Liver (tissue), 7 donors: ENCODE measurements at regions not wholly inside any gene's neighbourhood (a gene's known extent, or its start where the extent isn't known, plus 50 kb on each side); places are given as distances from the start of the nearest gene placed in this dataset.

Source experiments
- DNase-seq: peaks from one replicate; pipeline ENCODE4 v3.0.0-alpha.2; 2017; ENCODE audit warnings: low spot score
- H3K27ac ChIP-seq, 2 donors: one replicate each; pipeline ENCODE4 v1.7.0; 2013; ENCODE audit warnings: inconsistent platforms in 2 of 2, low read length in 2 of 2, control low read depth in 1 of 2, low read depth in 1 of 2, mild to moderate bottlenecking in 1 of 2
- H3K27me3 ChIP-seq, 4 donors: one replicate each; pipeline versions ENCODE4 v1.6.1 to v1.7.0; 2013; ENCODE audit warnings: low read length in 3 of 4, inconsistent platforms in 1 of 4, mild to moderate bottlenecking in 1 of 4, moderate library complexity in 1 of 4; ENCODE audit not compliant: control insufficient read depth in 4 of 4, insufficient read depth in 4 of 4
- H3K36me3 ChIP-seq, 4 donors: one replicate each; pipeline versions ENCODE4 v1.6.1 to v1.7.0; 2013; ENCODE audit warnings: low read length in 3 of 4, mild to moderate bottlenecking in 3 of 4, low read depth in 1 of 4, moderate library complexity in 1 of 4; ENCODE audit not compliant: control insufficient read depth in 4 of 4, insufficient read depth in 3 of 4
- H3K4me1 ChIP-seq, 4 donors: one replicate each; pipeline versions ENCODE4 v1.6.1 to v1.7.0; 2013; ENCODE audit warnings: low read length in 3 of 4, mild to moderate bottlenecking in 3 of 4, moderate library complexity in 1 of 4; ENCODE audit not compliant: control insufficient read depth in 4 of 4, insufficient read depth in 4 of 4
- H3K4me3 ChIP-seq, 3 donors: one replicate each; pipeline versions ENCODE4 v1.6.1 to v1.7.0; 2013; ENCODE audit warnings: low read length in 3 of 3, control low read depth in 1 of 3, low read depth in 1 of 3, mild to moderate bottlenecking in 1 of 3
- H3K9ac ChIP-seq, 2 donors: one replicate each; pipeline ENCODE4 v1.7.0; 2013; ENCODE audit warnings: low read length in 2 of 2, mild to moderate bottlenecking in 2 of 2, moderate library complexity in 2 of 2, control low read depth in 1 of 2, low read depth in 1 of 2
- H3K9me3 ChIP-seq, 4 donors: one replicate each; pipeline versions ENCODE4 v1.6.1 to v1.7.0; 2013; ENCODE audit warnings: low read length in 3 of 4; ENCODE audit not compliant: control insufficient read depth in 4 of 4
- EGR1 ChIP-seq, 2 donors: IDR thresholded peaks; 2 replicates each; pipeline ENCODE4 v1.6.1; 2016 to 2018; ENCODE audit warnings: antibody characterized with exemption in 2 of 2, low read depth in 2 of 2
- FOXA1 ChIP-seq: IDR thresholded peaks from 2 replicates; pipeline ENCODE4 v1.6.1; 2016; ENCODE audit warnings: antibody characterized with exemption
- FOXA2 ChIP-seq: IDR thresholded peaks from 2 replicates; pipeline ENCODE4 v1.6.1; 2016; ENCODE audit warnings: antibody characterized with exemption
- GABPA ChIP-seq, 2 donors: IDR thresholded peaks in 1 of 2; conservative IDR thresholded peaks in 1 of 2; 2 replicates each; pipeline ENCODE4 v1.6.1; 2016; ENCODE audit warnings: antibody characterized with exemption in 2 of 2, mild to moderate bottlenecking in 1 of 2, moderate library complexity in 1 of 2
- HNF4A ChIP-seq, 2 donors: conservative IDR thresholded peaks; 2 replicates each; pipeline ENCODE4 v1.6.1; 2016; ENCODE audit warnings: antibody characterized with exemption in 2 of 2, mild to moderate bottlenecking in 2 of 2
- HNF4G ChIP-seq: IDR thresholded peaks from 2 replicates; pipeline ENCODE4 v1.6.1; 2016; ENCODE audit warnings: antibody characterized with exemption
- JUND ChIP-seq, 2 donors: IDR thresholded peaks; 2 replicates each; pipeline ENCODE4 v1.6.1; 2016; ENCODE audit warnings: antibody characterized with exemption in 2 of 2
- NR2F2 ChIP-seq: IDR thresholded peaks from 2 replicates; pipeline ENCODE4 v1.6.1; 2016; ENCODE audit warnings: antibody characterized with exemption
- RAD21 ChIP-seq, 2 donors: IDR thresholded peaks; 2 replicates each; pipeline ENCODE4 v1.6.1; 2016; ENCODE audit warnings: antibody characterized with exemption in 2 of 2, mild to moderate bottlenecking in 2 of 2
- RXRA ChIP-seq, 2 donors: IDR thresholded peaks; 2 replicates each; pipeline ENCODE4 v1.6.1; 2017 to 2018; ENCODE audit warnings: antibody characterized with exemption in 2 of 2, mild to moderate bottlenecking in 1 of 2
- SP1 ChIP-seq: IDR thresholded peaks from 2 replicates; pipeline ENCODE4 v1.6.1; 2018; ENCODE audit warnings: antibody characterized with exemption, mild to moderate bottlenecking
- TAF1 ChIP-seq: conservative IDR thresholded peaks from 2 replicates; pipeline ENCODE4 v1.6.1; 2016; ENCODE audit warnings: antibody characterized with exemption, mild to moderate bottlenecking
- YY1 ChIP-seq: IDR thresholded peaks from 2 replicates; pipeline ENCODE4 v1.6.1; 2016; ENCODE audit warnings: antibody characterized with exemption, mild to moderate bottlenecking
- TF ChIP-seq, protein P1 (sequence below): IDR thresholded peaks from 2 replicates; pipeline ENCODE4 v1.6.1; 2016; ENCODE audit warnings: antibody characterized with exemption
- TF ChIP-seq, protein P2 (sequence below): fragments of 150-350 bp; IDR thresholded peaks from 2 replicates; pipeline ENCODE4 v1.5.1; 2017; ENCODE audit warnings: improper control_type of control experiment, low read depth, low read length; ENCODE audit not compliant: missing input control
- TF ChIP-seq, protein P3 (sequence below): IDR thresholded peaks from 2 replicates; pipeline ENCODE4 v1.6.1; 2016; ENCODE audit warnings: antibody characterized with exemption
- TF ChIP-seq, protein P4 (sequence below): IDR thresholded peaks from 2 replicates; pipeline ENCODE4 v1.6.1; 2016; ENCODE audit warnings: antibody characterized with exemption, mild to moderate bottlenecking
- TF ChIP-seq, protein P5 (sequence below): IDR thresholded peaks from 2 replicates; pipeline ENCODE4 v1.6.1; 2016; ENCODE audit warnings: antibody characterized with exemption
- donor health status: healthy.
- donor health status: healthy.
- donor health status: healthy.
- donor health status: healthy.

DNA sequence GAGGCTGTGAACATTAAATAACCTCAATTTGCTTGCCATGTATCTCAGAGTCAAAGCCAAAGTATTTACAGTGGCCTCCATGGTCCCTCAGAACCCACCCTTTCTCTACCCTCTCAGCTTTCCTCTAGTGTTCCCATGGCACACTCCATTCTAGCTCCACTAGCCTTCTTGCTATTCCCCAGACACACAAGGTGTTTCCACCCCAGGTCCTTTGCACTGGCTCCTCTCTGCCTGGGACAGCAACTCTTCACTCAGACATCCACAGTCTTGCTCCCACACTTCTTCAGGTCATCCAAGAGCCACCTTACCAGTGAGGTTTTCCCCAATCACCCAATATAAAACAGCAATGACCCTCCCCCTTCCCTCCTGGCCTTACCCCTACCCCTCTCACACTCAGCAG lies 56.5 kb upstream of the PLEKHG1 start:
- Histone ChIP-seq H3K36me3 (no peaks in the 10 kb centered on the region), H3K27ac (no peak overlapping the region), H3K4me3 (no peak overlapping the region), H3K9me3 (no peaks in the 10 kb centered on the region), H3K9ac (no peak overlapping the region), H3K4me1 (peaks cover 2 to 37% (median 25%) of the 10 kb centered on the region in 4 donors), H3K27me3 (no peaks in the 10 kb centered on the region)
- TF ChIP-seq JUND (IDR thresholded peaks at IDR 0.05) (no peak), TAF1 (no peak), RXRA (IDR thresholded peaks at IDR 0.05) (no peak), RAD21 (IDR thresholded peaks at IDR 0.05) (no peak), EGR1 (IDR thresholded peaks at IDR 0.05; ENCODE audit: low read depth in 2 of 2) (no peak), SP1 (no peak), YY1 (no peak), HNF4G (no peak), FOXA1 (no peak), FOXA2 (no peak), HNF4A (conservative IDR thresholded peaks at IDR 0.05) (no peak), GABPA (IDR thresholded peaks at IDR 0.05 in 1 of 2, conservative IDR thresholded peaks at IDR 0.05 in 1 of 2) (no peak), NR2F2 (no peak)
- TF ChIP-seq, protein P1, sequence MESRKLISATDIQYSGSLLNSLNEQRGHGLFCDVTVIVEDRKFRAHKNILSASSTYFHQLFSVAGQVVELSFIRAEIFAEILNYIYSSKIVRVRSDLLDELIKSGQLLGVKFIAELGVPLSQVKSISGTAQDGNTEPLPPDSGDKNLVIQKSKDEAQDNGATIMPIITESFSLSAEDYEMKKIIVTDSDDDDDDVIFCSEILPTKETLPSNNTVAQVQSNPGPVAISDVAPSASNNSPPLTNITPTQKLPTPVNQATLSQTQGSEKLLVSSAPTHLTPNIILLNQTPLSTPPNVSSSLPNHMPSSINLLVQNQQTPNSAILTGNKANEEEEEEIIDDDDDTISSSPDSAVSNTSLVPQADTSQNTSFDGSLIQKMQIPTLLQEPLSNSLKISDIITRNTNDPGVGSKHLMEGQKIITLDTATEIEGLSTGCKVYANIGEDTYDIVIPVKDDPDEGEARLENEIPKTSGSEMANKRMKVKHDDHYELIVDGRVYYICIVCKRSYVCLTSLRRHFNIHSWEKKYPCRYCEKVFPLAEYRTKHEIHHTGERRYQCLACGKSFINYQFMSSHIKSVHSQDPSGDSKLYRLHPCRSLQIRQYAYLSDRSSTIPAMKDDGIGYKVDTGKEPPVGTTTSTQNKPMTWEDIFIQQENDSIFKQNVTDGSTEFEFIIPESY: no peak
- TF ChIP-seq, protein P2, sequence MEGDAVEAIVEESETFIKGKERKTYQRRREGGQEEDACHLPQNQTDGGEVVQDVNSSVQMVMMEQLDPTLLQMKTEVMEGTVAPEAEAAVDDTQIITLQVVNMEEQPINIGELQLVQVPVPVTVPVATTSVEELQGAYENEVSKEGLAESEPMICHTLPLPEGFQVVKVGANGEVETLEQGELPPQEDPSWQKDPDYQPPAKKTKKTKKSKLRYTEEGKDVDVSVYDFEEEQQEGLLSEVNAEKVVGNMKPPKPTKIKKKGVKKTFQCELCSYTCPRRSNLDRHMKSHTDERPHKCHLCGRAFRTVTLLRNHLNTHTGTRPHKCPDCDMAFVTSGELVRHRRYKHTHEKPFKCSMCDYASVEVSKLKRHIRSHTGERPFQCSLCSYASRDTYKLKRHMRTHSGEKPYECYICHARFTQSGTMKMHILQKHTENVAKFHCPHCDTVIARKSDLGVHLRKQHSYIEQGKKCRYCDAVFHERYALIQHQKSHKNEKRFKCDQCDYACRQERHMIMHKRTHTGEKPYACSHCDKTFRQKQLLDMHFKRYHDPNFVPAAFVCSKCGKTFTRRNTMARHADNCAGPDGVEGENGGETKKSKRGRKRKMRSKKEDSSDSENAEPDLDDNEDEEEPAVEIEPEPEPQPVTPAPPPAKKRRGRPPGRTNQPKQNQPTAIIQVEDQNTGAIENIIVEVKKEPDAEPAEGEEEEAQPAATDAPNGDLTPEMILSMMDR: no peak
- TF ChIP-seq, protein P3, sequence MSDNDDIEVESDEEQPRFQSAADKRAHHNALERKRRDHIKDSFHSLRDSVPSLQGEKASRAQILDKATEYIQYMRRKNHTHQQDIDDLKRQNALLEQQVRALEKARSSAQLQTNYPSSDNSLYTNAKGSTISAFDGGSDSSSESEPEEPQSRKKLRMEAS: no peak
- TF ChIP-seq, protein P4, sequence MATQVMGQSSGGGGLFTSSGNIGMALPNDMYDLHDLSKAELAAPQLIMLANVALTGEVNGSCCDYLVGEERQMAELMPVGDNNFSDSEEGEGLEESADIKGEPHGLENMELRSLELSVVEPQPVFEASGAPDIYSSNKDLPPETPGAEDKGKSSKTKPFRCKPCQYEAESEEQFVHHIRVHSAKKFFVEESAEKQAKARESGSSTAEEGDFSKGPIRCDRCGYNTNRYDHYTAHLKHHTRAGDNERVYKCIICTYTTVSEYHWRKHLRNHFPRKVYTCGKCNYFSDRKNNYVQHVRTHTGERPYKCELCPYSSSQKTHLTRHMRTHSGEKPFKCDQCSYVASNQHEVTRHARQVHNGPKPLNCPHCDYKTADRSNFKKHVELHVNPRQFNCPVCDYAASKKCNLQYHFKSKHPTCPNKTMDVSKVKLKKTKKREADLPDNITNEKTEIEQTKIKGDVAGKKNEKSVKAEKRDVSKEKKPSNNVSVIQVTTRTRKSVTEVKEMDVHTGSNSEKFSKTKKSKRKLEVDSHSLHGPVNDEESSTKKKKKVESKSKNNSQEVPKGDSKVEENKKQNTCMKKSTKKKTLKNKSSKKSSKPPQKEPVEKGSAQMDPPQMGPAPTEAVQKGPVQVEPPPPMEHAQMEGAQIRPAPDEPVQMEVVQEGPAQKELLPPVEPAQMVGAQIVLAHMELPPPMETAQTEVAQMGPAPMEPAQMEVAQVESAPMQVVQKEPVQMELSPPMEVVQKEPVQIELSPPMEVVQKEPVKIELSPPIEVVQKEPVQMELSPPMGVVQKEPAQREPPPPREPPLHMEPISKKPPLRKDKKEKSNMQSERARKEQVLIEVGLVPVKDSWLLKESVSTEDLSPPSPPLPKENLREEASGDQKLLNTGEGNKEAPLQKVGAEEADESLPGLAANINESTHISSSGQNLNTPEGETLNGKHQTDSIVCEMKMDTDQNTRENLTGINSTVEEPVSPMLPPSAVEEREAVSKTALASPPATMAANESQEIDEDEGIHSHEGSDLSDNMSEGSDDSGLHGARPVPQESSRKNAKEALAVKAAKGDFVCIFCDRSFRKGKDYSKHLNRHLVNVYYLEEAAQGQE: no peak
- TF ChIP-seq, protein P5, sequence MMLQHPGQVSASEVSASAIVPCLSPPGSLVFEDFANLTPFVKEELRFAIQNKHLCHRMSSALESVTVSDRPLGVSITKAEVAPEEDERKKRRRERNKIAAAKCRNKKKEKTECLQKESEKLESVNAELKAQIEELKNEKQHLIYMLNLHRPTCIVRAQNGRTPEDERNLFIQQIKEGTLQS: no peak
- DNase-seq: no peak
